OCI-LY3 (cell line): ENCODE measurements at regions not wholly inside any gene's neighbourhood (a gene's known extent, or its start where the extent isn't known, plus 50 kb on each side); places are given as distances from the start of the nearest gene placed in this dataset.

Source experiments
- CTCF ChIP-seq: fragments of 200-600, 300-600 bp; sonication (generic); IDR thresholded peaks from 2 replicates; pipeline ENCODE4 v1.5.1; 2014; ENCODE audit warnings: antibody characterized with exemption, low read length, low read depth
- EZH2phosphoT487 ChIP-seq: fragments of 200-600 bp; shearing (Covaris generic); IDR thresholded peaks from 2 replicates; pipeline ENCODE4 v1.6.1; 2018; ENCODE audit warnings: antibody characterized with exemption, mixed run types, low read depth

- TF ChIP-seq CTCF (no peak), EZH2phosphoT487 (no peak)
Observed at GRCh38 chr1:243962541-243962940, 88.5 kb upstream of the ZBTB18 start.
